Thyroid gland (tissue), 4 donors: ENCODE measurements at regions not wholly inside any gene's neighbourhood (a gene's known extent, or its start where the extent isn't known, plus 50 kb on each side); places are given as distances from the start of the nearest gene placed in this dataset.

ENCODE experiments used
- POLR2A ChIP-seq, 2 donors: fragments of 450-650 bp; IDR thresholded peaks; one replicate each; pipeline ENCODE4 v1.6.1; 2017; ENCODE audit warnings: antibody characterized with exemption in 2 of 2, mild to moderate bottlenecking in 2 of 2, moderate library complexity in 1 of 2
- TF ChIP-seq, protein P1 (sequence below), 6 experiments: fragments of 200-600 bp in 3 of 6; fragments of 450-650 bp in 3 of 6; sonication (generic) in 3 of 6; IDR thresholded peaks; one replicate each; pipeline ENCODE4 v1.5.1; 2016 to 2019; ENCODE audit warnings: antibody characterized with exemption in 6 of 6, mild to moderate bottlenecking in 2 of 6, inconsistent platforms in 1 of 6, moderate library complexity in 1 of 6

DNA sequence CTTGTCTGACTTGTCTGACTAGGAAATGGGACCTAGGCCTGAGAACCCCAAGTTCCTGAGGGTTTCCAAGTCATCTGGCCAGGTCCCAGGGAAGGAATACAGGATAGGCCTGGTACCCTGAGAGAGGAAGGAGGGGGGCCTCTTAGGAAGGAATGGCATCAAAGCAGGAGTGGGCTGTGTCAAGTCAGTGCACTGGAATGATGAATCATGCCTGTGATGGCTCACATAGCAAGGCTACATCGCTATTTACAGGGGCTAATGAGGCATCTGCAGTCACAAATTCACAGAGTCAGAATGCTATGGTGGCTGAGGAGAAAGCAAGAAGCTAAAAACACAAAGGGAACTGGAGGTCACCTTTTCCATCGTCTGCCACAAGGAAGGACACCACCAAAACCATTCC, 247.3 kb downstream of the NXPE2 start:
- TF ChIP-seq, protein P1, sequence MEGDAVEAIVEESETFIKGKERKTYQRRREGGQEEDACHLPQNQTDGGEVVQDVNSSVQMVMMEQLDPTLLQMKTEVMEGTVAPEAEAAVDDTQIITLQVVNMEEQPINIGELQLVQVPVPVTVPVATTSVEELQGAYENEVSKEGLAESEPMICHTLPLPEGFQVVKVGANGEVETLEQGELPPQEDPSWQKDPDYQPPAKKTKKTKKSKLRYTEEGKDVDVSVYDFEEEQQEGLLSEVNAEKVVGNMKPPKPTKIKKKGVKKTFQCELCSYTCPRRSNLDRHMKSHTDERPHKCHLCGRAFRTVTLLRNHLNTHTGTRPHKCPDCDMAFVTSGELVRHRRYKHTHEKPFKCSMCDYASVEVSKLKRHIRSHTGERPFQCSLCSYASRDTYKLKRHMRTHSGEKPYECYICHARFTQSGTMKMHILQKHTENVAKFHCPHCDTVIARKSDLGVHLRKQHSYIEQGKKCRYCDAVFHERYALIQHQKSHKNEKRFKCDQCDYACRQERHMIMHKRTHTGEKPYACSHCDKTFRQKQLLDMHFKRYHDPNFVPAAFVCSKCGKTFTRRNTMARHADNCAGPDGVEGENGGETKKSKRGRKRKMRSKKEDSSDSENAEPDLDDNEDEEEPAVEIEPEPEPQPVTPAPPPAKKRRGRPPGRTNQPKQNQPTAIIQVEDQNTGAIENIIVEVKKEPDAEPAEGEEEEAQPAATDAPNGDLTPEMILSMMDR (IDR thresholded peaks at IDR 0.05): no peak
- TF ChIP-seq POLR2A (IDR thresholded peaks at IDR 0.05): no peak
